GM12874 (cell line): ENCODE measurements at regions not wholly inside any gene's neighbourhood (a gene's known extent, or its start where the extent isn't known, plus 50 kb on each side); places are given as distances from the start of the nearest gene placed in this dataset.

ENCODE experiments used
- TF ChIP-seq, protein P1 (sequence below): IDR thresholded peaks from 2 replicates; pipeline ENCODE4 v1.5.1; 2011; ENCODE audit warnings: low read depth, mild to moderate bottlenecking, control low read depth, low read length, moderate library complexity; ENCODE audit not compliant: insufficient read depth

DNA sequence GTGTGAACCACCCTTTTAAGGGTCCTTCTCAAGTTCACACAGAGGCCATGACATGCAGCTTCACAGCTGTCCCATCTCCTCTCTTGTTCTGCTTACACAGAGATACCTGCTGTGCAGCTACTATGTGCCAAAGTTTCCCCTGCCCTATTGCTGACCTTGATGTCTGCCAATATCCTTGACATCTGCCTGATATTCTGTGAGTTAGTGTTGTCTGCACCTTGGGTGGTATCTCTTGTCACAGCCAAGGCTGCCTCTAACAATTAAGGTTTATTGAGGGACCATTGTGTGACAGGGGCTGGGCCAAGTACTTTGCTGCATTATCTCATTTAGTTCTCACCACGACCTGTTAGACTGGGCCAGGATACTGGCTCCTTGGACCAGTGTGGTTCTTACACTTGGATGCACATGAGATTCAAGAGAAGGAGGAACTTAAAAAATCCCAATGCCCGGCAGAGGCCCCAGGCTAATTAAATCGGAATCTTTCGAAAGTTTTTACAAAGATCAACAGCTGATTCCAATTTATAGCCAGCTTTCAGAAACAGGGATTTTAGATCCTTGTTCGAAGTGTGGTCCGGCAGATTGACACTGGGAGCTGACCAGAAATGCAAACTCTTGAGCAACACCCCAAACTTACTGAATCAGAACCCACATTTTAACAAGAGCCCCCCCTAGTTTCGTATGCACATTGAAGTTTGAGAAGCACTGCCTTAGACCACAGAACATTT lies 178.6 kb downstream of the SATB1 start:
- TF ChIP-seq, protein P1, sequence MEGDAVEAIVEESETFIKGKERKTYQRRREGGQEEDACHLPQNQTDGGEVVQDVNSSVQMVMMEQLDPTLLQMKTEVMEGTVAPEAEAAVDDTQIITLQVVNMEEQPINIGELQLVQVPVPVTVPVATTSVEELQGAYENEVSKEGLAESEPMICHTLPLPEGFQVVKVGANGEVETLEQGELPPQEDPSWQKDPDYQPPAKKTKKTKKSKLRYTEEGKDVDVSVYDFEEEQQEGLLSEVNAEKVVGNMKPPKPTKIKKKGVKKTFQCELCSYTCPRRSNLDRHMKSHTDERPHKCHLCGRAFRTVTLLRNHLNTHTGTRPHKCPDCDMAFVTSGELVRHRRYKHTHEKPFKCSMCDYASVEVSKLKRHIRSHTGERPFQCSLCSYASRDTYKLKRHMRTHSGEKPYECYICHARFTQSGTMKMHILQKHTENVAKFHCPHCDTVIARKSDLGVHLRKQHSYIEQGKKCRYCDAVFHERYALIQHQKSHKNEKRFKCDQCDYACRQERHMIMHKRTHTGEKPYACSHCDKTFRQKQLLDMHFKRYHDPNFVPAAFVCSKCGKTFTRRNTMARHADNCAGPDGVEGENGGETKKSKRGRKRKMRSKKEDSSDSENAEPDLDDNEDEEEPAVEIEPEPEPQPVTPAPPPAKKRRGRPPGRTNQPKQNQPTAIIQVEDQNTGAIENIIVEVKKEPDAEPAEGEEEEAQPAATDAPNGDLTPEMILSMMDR: no peak

GRCh38 chr3:18245721-18246120 lies 179.4 kb downstream of the SATB1 start:
- TF ChIP-seq, protein P1: no peak

DNA sequence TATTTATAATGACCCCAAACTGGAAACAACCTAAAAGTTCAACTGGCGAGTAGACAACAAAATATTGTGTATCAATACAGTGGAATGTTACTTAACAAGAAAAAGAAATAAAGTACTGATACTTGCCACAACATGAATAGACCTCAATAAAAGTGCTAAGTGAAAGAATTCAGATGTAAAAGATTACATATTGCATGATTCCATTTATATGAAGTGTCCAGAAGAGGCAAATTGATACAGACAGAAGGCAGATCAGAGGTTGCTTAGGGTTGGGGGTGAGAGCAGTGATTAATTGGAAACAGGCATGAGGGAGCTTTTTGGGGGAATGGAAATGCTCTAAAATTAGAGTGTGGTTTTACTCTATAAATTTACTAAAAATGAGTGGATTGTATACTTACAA lies 183.3 kb downstream of the SATB1 start:
- TF ChIP-seq, protein P1: no peak

GRCh38 chr3:18239674-18240073 lies 185.5 kb downstream of the SATB1 start:
- TF ChIP-seq, protein P1: no peak

GRCh38 chr3:18238746-18239331 lies 186.3 kb downstream of the SATB1 start:
- TF ChIP-seq, protein P1: no peak

DNA sequence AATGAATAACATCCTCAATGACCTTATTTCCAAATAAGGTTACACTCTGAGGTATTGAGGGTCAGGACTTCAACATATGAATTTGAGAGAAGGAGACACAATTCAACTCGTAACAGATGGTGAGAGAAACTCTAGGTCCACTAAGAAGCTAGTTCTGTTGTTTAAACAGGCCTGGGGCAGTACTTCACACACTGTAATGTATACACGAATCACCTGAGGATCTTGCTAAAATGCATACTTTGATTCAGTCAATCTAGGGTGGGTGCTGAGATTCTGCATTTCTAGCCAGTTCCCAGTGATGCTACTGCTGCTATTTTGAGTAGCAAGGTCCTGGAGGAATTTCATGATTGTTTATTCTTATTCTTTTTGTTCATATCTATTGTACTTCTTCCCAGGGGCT lies 186.8 kb downstream of the SATB1 start:
- TF ChIP-seq, protein P1: no peak

GRCh38 chr3:18237251-18238005 lies 187.7 kb downstream of the SATB1 start:
- TF ChIP-seq, protein P1: no peak
